OCI-LY7 (cell line): ENCODE measurements at regions not wholly inside any gene's neighbourhood (a gene's known extent, or its start where the extent isn't known, plus 50 kb on each side); places are given as distances from the start of the nearest gene placed in this dataset.

Source experiments
- EZH2phosphoT487 ChIP-seq: fragments of 200-600 bp; sonication (generic); IDR thresholded peaks from 2 replicates; pipeline ENCODE4 v1.6.1; 2018; ENCODE audit warnings: low read depth, borderline replicate concordance, mild to moderate bottlenecking, mixed run types, antibody characterized with exemption, low read length, moderate library complexity, mixed read lengths
- TF ChIP-seq, protein P1 (sequence below): fragments of 200-600 bp; sonication (generic); conservative IDR thresholded peaks from 2 replicates; pipeline ENCODE4 v1.5.1; 2014; ENCODE audit warnings: mild to moderate bottlenecking, antibody characterized with exemption, low read length, moderate library complexity, mixed read lengths

DNA sequence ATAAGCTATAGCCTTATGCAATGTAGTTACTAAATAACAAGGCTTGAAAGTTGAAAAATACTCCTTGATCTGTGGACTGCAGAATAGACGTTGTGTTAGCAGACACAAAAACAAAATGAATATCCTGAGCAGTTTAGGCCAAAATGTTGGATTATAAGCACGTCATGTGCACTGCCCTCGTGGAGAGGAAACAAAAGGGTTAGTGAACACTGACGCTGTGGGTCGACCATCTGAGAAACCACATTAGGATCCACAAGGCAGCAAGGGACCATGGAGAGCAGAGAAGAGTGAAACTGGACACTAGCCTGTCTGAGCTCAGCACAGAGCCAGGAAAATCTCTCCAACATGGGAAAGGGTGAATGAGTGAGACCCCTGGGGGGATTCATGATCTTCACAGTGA, 145.3 kb downstream of the DTHD1 start:
- TF ChIP-seq, protein P1, sequence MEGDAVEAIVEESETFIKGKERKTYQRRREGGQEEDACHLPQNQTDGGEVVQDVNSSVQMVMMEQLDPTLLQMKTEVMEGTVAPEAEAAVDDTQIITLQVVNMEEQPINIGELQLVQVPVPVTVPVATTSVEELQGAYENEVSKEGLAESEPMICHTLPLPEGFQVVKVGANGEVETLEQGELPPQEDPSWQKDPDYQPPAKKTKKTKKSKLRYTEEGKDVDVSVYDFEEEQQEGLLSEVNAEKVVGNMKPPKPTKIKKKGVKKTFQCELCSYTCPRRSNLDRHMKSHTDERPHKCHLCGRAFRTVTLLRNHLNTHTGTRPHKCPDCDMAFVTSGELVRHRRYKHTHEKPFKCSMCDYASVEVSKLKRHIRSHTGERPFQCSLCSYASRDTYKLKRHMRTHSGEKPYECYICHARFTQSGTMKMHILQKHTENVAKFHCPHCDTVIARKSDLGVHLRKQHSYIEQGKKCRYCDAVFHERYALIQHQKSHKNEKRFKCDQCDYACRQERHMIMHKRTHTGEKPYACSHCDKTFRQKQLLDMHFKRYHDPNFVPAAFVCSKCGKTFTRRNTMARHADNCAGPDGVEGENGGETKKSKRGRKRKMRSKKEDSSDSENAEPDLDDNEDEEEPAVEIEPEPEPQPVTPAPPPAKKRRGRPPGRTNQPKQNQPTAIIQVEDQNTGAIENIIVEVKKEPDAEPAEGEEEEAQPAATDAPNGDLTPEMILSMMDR: no peak
- no peak for TF ChIP-seq EZH2phosphoT487
